GM18909 (cell line): ENCODE measurements at regions not wholly inside any gene's neighbourhood (a gene's known extent, or its start where the extent isn't known, plus 50 kb on each side); places are given as distances from the start of the nearest gene placed in this dataset.
"Not testable (repeated sequence)": the region's sequence is repeated elsewhere in the genome, so short reads cannot be mapped to it uniquely, and the experiment has no call there.

Experiments used
- ATAC-seq: cut with Tn5 transposase; IDR thresholded peaks from one replicate; pipeline ENCODE4 v1.9.1; 2021; ENCODE audit warnings: mild to moderate bottlenecking; ENCODE audit not compliant: unreplicated experiment, poor library complexity

DNA sequence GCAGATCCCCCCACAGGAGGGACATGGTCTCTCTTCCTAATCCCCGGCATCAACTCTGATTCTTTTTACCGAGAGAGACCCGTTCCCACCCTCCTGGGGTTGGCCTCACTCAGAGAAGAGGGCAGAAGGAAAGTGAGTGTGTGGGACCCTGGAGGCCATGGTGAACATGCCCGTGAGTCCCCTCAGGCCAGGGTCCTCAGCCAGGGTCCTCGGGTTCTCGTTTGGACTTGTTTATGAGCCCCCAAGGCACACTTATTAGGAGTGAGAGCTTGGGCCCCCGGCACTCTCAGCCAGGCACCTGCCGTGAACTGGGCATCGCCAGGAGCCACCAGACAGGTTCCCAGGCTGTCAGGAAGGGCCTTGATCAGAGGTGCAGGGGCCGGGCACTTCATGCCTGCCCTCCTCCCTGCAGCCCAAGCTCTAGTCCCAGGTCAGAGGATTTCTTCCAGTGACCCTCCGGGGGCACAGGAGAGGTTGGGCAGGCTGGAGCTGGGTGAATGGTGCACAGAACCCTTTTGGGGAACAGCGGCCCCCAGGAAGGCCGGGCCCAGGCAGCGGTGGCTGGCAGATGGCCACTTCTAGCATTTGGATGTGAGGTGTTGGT lies 122.6 kb downstream of the CRYAA start:
- no peak for ATAC-seq

DNA sequence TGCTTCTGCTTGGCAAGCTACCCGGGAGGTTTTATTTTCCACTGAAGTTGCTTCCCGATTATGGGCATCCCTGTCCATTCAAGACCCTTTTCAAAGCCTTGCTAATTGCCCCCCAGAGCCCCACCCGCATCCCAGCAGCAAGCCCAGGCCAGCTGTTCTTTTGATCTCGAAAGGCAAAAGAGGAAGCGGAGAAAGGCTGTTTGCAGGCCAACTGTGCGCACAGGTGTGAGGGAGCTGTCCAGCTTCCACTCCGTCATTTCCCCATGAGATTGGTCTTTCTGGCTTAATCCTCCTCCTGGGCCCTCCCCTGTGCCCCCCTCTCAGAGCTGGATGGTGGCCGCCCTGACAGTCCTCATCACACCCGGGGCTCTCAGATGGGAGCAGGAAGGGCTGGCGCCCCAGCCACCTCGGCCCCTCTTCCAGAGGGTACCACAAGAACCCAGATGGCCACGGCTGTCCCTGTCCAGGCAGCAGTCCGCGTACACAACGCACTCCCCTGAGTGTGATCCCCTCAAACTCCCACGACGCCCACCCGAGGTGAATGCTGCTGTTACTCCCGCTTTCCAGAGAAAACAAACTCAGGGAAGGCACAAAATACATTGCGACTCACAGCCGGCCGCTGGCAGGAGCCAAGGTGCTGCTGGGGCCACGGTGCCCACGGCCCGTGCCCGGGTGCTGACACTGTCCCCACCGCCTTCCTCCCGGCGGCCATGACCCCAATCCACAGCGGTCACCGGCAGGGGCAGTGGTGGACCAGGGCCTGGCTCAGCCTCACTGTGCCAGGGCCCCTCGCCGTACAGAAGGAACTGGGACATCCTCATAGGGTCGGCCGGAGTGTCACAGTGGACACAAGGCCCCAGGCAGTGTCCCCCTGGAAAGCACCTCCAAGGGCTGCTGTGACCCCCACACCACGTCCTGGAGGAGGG lies 121.9 kb downstream of the CRYAA start:
- no peak for ATAC-seq

DNA sequence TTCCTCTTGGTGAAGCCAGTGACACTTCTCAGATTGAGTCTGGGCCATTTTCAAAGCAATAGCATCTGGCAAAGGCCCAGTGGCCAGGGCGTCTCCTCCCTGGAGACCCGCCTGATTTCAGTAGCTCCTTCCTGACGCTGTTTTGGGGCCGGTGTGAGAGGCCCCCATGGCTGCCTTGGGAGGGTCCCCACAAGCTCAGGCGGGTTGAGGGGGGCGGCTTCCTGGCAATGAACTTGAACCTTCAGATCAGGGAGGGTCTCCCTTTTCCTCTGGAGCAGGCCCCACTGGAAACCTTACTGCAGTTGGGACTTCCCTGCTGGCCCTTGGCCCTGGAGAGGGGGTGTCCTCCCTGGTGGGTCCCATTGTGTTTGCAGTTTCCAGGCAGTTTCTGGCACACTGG lies 121.2 kb downstream of the CRYAA start:
- ATAC-seq: no peak

DNA sequence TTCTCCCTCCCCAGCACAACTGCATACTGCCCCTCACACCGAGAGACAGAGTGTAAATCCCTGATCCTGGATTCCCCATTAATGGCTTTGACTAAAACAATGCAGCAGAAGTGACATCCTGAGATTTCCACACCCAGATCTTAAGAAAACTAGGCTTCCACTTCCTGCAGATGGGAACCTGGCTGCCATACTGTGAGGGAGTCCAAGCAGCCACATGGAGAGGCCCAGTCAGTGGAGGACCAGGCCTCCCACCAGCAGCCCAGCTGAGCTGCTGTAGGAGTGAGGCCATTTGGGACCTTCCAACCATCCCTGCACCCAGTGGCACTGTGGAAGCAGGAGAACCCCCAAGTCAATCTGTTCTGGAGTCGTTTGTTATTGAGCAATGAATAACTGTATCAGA lies 120.6 kb downstream of the CRYAA start:
- ATAC-seq: no peak

DNA sequence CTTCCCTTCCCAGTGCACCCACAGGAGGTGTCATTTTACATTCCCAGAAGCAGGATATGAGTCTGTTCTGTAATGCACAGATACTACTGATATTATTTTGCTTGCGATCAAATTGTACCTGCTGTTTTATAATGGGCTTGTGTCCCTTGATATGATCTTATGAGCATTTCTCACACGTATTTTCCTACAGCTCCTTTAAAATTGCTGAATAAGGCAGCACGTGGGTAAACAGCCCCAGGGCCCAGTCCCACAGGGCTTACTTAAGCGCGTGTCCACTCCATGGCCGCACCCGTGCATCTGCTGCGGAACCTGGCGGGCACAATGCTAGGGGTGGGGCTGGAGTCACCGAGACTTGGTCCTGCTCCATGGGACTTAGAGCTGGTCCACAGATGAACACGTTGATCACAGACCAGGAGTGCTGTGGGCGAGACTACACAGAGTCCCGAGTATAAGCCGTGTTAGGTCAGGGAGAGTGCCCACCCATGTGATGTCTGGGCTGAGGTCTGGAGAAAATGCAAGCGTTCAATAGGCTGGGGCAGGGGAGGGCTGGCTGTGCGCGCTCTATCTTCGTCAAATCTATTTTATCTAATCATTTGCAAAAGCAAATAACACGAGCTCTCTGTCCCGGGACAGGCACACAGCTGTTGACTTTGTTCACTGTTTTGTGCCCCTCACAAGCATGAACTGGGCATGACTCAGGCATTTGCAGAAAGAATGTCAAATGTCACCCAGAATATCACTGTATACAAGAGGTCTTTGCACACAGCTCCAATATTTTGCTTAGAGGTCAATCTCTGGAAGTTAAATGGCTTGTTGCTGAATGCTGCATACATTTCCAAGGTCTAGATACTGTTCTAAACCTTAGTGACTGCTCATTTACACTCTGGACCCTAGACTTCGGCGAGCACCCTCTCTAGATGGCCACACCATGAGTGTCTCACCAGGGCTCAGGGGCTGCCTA lies 119.3 kb downstream of the CRYAA start:
- no peak for ATAC-seq

DNA sequence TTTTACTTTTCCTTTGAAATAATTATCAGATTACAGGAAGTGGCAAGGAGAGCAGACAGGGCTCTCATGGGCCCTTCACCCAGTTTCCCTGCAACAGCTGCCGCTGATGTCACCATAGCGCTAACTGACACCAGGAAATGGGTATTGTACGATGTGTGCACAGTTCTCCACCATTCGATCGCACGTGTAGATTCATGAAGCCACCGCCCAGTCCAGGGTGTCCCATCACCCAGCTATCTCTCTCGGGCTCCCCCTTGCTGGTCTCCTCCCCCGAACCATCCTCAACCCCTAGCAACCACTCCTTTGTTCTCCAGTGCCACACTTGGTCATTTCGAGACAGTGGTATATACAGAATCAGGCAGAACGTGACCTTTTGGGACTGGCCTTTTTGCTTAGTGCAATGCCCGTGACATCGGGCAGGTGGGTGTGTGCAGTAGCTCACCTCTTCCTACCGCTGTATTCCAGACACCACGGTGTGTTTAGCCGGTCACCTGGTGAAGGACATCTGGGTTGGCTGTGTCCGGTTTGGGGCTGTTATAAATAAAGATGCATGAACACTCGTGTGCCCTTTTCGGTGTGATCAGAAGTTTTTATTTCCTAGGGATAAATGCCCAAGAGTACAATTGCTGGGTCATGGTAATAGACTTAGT lies 118.4 kb downstream of the CRYAA start:
- no peak for ATAC-seq

DNA sequence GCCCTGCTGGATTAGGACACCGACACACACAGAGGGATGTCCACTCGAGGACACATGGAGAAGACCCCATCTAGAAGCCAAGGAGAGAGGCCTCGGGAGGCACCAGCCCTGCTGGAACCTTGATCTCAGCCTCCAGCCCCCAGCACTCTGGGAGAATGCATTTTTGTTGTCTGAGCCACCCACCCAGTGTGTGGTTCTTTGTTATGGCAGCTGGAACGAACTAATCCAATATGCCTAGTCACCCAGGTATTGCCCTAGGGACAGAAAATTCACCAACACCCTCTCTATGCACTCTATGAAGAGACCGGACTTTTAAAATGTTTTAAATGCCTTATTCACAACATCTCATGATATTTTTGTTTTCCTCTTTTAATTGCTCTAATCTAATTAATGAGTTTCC lies 117.4 kb downstream of the CRYAA start:
- no peak for ATAC-seq

DNA sequence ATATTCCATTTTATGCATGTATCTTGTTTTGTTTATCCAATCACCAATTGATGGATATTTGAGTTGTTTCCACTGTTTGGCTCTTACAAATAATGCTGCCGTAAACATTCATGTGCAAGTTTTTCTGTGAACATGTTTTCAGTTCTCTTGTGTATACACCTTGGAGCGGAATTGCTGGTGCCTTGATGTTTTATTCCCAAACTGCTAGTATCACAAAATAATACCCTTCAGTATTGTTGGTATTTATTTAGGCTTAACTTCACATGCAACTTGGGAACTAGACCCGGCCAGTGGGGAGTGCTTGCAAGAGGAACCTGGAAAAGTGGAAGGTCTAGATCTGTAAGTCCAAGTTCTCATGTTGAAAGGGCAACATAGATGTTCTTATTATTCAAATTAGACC lies 115.9 kb downstream of the CRYAA start:
- no peak for ATAC-seq

DNA sequence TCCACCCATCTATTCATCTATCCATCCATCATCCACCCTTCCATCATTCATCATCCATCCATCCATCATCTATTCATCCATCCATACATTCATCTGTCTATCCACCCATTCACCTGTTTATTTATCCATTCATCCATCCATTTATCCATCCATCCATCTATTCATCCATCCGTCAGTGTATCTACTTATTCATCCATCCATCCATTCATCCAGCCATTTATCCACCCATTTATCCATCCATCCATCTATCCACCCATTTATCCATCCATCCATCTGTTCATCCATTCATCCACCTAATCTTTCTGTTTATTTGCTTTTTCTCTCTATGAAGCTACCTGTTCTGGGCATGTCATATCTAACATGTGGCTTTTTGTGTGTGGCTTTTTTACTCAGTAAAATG lies 115.4 kb downstream of the CRYAA start:
- no peak for ATAC-seq

DNA sequence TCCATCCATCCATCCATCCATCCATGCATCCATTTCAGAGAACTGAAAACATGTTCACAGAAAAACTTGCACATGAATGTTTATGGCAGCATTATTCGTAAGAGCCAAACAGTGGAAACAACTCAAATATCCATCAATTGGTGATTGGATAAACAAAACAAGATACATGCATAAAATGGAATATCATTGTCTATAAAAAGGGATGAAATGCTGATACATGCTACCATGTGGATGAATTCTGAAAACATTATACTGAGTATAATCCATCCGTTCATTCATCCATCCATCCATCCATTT lies 115.1 kb downstream of the CRYAA start:
- ATAC-seq: not testable (repeated sequence)

DNA sequence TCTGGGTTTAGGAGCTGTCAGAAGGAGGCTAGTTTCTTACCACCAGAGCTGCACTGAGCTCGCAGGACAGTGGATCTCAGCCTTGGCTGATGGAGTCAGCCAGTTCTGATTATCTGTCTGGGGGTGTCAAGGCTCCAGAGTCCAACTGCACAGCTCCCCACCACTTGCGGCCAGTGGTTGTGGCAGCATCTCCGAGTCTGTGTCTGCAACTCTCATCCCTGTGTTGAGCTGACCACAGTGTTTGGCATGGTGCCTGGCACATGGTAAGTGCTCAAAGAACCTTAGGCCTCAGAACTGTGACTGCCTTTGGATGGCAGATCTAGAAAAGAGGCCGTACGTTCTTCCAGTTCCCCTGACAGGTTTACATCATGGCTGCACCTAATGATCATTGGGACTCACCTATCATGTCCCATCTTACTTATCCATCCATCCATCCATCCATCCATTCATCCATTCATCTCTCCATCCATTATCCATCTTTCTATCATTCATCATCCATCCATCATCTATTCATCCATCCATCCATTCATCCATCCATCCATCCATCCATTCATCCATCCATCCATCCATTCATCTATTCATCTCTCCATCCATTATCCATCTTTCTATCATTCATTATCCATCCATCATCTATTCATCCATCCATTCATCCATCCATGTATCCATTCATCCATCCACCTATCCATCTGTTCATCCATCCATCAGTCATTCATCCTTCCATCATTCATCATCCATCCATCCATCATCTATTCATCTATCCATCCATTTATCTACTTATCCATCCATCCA lies 114.5 kb downstream of the CRYAA start:
- no peak for ATAC-seq

DNA sequence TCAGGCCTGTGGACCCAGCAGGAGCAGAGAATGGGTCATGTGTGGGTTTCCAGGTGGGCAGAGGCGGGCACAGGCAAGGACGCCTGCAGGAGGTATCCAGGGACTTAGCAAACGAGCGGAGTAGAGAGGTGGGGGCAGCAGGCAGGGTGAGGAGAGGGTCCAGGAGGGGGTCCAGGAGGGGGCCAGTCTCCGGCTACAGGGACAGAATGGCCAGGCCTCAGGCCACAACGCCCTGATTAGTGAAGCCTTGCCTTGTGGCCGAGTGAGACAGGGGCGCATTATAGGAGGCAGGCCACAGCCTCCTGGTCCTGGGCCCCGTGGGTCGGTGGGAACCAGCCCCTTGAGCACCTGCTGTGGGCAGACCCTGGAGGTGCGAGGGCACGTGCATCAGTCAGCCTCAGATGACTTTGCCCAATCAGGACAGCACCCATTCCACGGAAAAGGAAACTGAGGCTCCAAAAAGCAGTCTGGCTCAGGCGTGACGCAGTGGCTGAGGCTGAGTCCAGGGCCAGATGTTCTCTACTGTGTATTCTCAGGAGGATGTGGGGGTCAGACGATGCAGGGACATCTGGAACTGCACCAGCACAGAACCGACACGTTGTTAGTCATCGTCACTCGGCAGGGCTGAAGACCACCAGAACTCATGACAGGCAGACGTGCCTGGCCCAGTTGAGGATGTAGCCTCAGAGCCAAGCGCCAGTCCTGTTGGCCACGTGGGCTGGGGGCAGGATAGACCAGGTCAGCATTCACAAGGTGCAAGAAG lies 113.7 kb downstream of the CRYAA start:
- no peak for ATAC-seq

DNA sequence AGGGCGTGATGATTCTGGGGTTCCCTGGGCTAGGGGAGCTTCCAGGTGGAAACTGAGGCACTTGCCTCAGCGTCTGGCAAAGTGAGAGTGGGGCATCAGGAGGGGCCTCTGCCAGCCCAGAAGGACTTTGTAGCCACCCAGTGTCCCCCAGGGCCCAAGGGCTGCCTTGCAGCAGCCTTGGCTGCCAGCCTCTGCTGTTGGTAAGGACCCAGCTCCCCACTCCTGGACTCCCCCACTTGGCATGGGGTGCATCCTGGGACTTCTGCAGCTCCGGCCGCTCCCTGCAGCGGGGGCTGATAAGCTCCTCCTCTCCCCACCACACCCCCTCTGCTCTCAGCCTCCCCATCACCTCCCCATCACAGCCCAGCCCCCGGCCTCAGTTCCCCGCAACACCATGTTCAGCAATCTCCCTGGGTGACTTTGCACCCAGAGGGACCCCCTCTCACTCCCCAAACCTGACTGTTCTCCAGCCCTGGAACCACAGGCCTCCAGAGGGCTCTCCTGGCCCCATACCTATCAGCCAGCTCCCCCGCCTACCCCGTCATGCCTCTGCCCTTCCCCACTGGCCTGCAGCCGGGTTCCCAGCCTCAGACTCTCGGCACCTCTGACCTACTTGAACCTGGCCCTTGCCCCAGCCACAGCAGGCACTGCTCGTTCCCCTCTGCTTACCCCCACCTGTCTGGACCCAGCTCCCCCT lies 113.0 kb downstream of the CRYAA start:
- ATAC-seq: no peak

DNA sequence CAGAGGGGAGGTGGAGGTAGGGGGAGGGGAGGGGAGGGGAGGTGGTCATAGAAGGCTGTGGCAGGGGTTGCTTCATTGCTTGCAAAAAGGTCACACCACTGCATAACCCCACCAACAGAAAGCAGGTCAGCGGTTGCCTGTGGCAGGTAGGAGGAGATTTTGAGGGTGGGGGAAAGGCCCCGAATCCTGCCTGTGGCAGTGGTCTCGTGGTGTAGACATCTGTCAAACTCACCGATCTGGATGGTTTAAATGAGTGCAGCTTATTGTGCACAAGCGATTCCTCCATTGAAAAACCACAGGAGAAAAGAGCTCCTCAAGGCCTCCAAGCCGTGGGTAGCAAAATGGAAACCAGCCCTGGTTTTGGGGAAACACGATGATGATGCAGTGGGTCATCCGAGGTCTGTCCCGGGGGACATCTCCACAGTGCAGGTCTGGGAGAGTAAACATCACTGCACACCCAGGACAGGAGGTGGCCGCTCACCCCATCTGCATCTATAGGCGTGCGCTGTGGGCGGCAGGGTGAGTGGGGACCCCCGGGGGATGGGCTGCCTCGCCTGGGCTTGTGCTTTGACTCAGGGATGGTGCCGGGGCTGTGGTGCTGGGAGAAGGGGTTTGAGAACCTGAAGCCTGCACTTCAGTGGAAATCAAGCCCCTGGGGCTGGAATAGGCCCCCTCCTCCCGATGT lies 112.3 kb downstream of the CRYAA start:
- no peak for ATAC-seq

DNA sequence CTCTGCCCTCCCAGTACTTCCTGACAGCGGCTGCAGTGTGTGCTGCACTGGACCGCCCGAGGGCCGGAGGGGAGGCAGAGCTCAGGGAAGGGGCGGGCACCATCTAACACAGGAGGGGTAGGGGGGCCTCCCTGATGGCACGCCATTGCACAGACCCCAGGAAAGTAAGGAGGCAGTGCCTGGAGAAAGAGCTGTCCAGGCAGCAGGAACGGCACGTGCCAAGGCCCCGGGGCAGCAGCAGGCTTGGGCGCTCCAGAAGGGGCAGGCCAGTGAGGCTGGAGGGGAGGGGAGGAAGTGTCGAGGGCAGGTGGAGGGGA lies 110.7 kb downstream of the CRYAA start:
- ATAC-seq: no peak

DNA sequence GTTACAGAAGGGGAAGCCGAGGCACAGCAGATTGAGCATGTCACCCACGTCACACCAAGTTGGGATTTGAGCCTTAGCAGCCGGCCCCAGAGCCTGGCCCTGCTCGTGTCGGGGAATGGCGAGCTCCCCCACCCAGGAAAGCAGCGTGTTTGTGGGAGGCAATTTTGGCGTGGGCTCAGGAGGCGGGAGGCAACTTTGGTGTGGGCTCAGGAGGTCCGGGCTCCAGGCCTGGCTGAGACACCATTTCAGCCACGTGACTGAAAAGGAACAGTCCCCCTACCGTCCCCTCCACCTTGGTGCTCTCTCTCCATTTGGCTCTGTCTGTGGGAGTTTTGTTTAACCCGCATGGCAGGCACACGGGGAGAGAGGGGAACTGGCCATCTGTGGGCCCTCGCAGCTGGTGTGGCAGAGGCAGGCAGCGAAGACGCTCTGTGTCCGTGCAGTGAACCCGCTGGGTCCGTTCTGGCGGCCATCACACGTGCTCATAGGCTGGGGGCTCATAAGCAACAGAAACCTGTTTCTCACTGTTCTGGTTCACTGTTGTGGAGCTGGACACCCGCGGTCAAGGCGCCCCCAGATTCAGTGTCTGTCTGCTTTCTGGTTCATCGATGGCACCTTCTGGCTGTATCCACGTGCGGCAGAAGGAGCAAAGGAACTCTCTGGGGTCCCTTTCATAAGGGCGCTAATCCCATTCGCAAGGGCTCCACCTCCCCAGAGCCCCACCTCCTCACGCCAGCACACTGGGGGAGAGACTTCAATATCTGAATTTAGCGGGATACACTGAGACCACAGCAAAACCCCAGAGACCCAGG lies 110.2 kb downstream of the CRYAA start:
- ATAC-seq: no peak

DNA sequence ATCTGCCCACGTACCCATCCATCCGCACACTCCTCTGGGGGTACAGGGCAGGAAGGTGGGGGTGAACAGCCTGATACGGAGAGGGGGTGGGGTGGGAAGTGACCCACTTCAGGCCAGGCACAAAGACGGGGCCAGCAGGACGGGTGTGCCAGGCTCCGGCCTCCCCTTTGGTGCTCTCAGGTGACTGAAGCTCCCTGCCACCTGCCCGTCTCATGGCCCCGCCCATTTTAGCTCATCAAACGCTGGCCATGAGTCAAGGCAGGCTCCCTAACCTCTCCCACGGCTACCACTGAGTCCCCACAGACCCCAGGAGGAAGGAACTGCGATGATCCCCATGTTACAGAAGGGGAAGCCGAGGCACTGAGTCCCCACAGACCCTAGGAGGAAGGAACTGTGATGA lies 109.6 kb downstream of the CRYAA start:
- no peak for ATAC-seq
